Liver (tissue), 7 donors: ENCODE measurements at regions not wholly inside any gene's neighbourhood (a gene's known extent, or its start where the extent isn't known, plus 50 kb on each side); places are given as distances from the start of the nearest gene placed in this dataset.

Experiments used
- DNase-seq: peaks from one replicate; pipeline ENCODE4 v3.0.0-alpha.2; 2017; ENCODE audit warnings: low spot score
- H3K27ac ChIP-seq, 2 donors: one replicate each; pipeline ENCODE4 v1.7.0; 2013; ENCODE audit warnings: inconsistent platforms in 2 of 2, low read length in 2 of 2, control low read depth in 1 of 2, low read depth in 1 of 2, mild to moderate bottlenecking in 1 of 2
- H3K27me3 ChIP-seq, 4 donors: one replicate each; pipeline versions ENCODE4 v1.6.1 to v1.7.0; 2013; ENCODE audit warnings: low read length in 3 of 4, inconsistent platforms in 1 of 4, mild to moderate bottlenecking in 1 of 4, moderate library complexity in 1 of 4; ENCODE audit not compliant: control insufficient read depth in 4 of 4, insufficient read depth in 4 of 4
- H3K36me3 ChIP-seq, 4 donors: one replicate each; pipeline versions ENCODE4 v1.6.1 to v1.7.0; 2013; ENCODE audit warnings: low read length in 3 of 4, mild to moderate bottlenecking in 3 of 4, low read depth in 1 of 4, moderate library complexity in 1 of 4; ENCODE audit not compliant: control insufficient read depth in 4 of 4, insufficient read depth in 3 of 4
- H3K4me1 ChIP-seq, 4 donors: one replicate each; pipeline versions ENCODE4 v1.6.1 to v1.7.0; 2013; ENCODE audit warnings: low read length in 3 of 4, mild to moderate bottlenecking in 3 of 4, moderate library complexity in 1 of 4; ENCODE audit not compliant: control insufficient read depth in 4 of 4, insufficient read depth in 4 of 4
- H3K4me3 ChIP-seq, 3 donors: one replicate each; pipeline versions ENCODE4 v1.6.1 to v1.7.0; 2013; ENCODE audit warnings: low read length in 3 of 3, control low read depth in 1 of 3, low read depth in 1 of 3, mild to moderate bottlenecking in 1 of 3
- H3K9ac ChIP-seq, 2 donors: one replicate each; pipeline ENCODE4 v1.7.0; 2013; ENCODE audit warnings: low read length in 2 of 2, mild to moderate bottlenecking in 2 of 2, moderate library complexity in 2 of 2, control low read depth in 1 of 2, low read depth in 1 of 2
- H3K9me3 ChIP-seq, 4 donors: one replicate each; pipeline versions ENCODE4 v1.6.1 to v1.7.0; 2013; ENCODE audit warnings: low read length in 3 of 4; ENCODE audit not compliant: control insufficient read depth in 4 of 4
- EGR1 ChIP-seq, 2 donors: IDR thresholded peaks; 2 replicates each; pipeline ENCODE4 v1.6.1; 2016 to 2018; ENCODE audit warnings: antibody characterized with exemption in 2 of 2, low read depth in 2 of 2
- FOXA1 ChIP-seq: IDR thresholded peaks from 2 replicates; pipeline ENCODE4 v1.6.1; 2016; ENCODE audit warnings: antibody characterized with exemption
- FOXA2 ChIP-seq: IDR thresholded peaks from 2 replicates; pipeline ENCODE4 v1.6.1; 2016; ENCODE audit warnings: antibody characterized with exemption
- HNF4A ChIP-seq, 2 donors: conservative IDR thresholded peaks; 2 replicates each; pipeline ENCODE4 v1.6.1; 2016; ENCODE audit warnings: antibody characterized with exemption in 2 of 2, mild to moderate bottlenecking in 2 of 2
- JUND ChIP-seq, 2 donors: IDR thresholded peaks; 2 replicates each; pipeline ENCODE4 v1.6.1; 2016; ENCODE audit warnings: antibody characterized with exemption in 2 of 2
- NR2F2 ChIP-seq: IDR thresholded peaks from 2 replicates; pipeline ENCODE4 v1.6.1; 2016; ENCODE audit warnings: antibody characterized with exemption
- RAD21 ChIP-seq, 2 donors: IDR thresholded peaks; 2 replicates each; pipeline ENCODE4 v1.6.1; 2016; ENCODE audit warnings: antibody characterized with exemption in 2 of 2, mild to moderate bottlenecking in 2 of 2
- RXRA ChIP-seq, 2 donors: IDR thresholded peaks; 2 replicates each; pipeline ENCODE4 v1.6.1; 2017 to 2018; ENCODE audit warnings: antibody characterized with exemption in 2 of 2, mild to moderate bottlenecking in 1 of 2
- SP1 ChIP-seq: IDR thresholded peaks from 2 replicates; pipeline ENCODE4 v1.6.1; 2018; ENCODE audit warnings: antibody characterized with exemption, mild to moderate bottlenecking
- YY1 ChIP-seq: IDR thresholded peaks from 2 replicates; pipeline ENCODE4 v1.6.1; 2016; ENCODE audit warnings: antibody characterized with exemption, mild to moderate bottlenecking
- ZBTB33 ChIP-seq: IDR thresholded peaks from 2 replicates; pipeline ENCODE4 v1.6.1; 2016; ENCODE audit warnings: antibody characterized with exemption
- WGBS: extraction: QIAGEN DNeasy Blood & Tissue Kit; methylation state at CpG from one replicate; pipeline ENCODE4 v1.1.7; 2013; 5-methylcytosine and 5-hydroxymethylcytosine counted together
- TF ChIP-seq, protein P1 (sequence below): IDR thresholded peaks from 2 replicates; pipeline ENCODE4 v1.6.1; 2016; ENCODE audit warnings: antibody characterized with exemption
- TF ChIP-seq, protein P2 (sequence below): IDR thresholded peaks from 2 replicates; pipeline ENCODE4 v1.6.1; 2016; ENCODE audit warnings: antibody characterized with exemption
- donor health status: healthy.
- donor health status: healthy.
- donor health status: healthy.
- donor health status: healthy.

- Histone ChIP-seq H3K36me3 (no peaks in the 10 kb centered on the region), H3K9me3 (no peaks in the 10 kb centered on the region), H3K4me3 (no peak overlapping the region), H3K9ac (no peak overlapping the region), H3K27me3 (no peaks in the 10 kb centered on the region), H3K27ac (no peak overlapping the region), H3K4me1 (no peaks in the 10 kb centered on the region)
- WGBS: 77% methylated on average over 3 of the region's 3 CpGs
- DNase-seq: no peak
- TF ChIP-seq RAD21 (IDR thresholded peaks at IDR 0.05) (no peak), YY1 (no peak)
Measured at GRCh38 chr9:2260417-2261306, 245.5 kb downstream of the SMARCA2 start.

GRCh38 chr9:2261421-2262103, 246.4 kb downstream of the SMARCA2 start:
- no peak overlapping the region for H3K9ac ChIP-seq
- WGBS: 72% methylated on average over 4 of the region's 4 CpGs
- no peak overlapping the region for H3K27ac ChIP-seq
- H3K4me1 ChIP-seq: no peaks in the 10 kb centered on the region
- H3K27me3 ChIP-seq: no peaks in the 10 kb centered on the region
- DNase-seq: no peak
- no peak for TF ChIP-seq HNF4A (conservative IDR thresholded peaks at IDR 0.05)
- TF ChIP-seq JUND (IDR thresholded peaks at IDR 0.05): no peak
- TF ChIP-seq YY1: no peak
- TF ChIP-seq RXRA (IDR thresholded peaks at IDR 0.05): no peak
- TF ChIP-seq, protein P1, sequence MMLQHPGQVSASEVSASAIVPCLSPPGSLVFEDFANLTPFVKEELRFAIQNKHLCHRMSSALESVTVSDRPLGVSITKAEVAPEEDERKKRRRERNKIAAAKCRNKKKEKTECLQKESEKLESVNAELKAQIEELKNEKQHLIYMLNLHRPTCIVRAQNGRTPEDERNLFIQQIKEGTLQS: no peak
- no peaks in the 10 kb centered on the region for H3K36me3 ChIP-seq
- H3K4me3 ChIP-seq: no peak overlapping the region
- no peaks in the 10 kb centered on the region for H3K9me3 ChIP-seq

GRCh38 chr9:2262386-2263071, 247.4 kb downstream of the SMARCA2 start:
- Histone ChIP-seq H3K36me3 (no peaks in the 10 kb centered on the region), H3K9me3 (no peaks in the 10 kb centered on the region), H3K4me1 (no peaks in the 10 kb centered on the region), H3K27ac (no peak overlapping the region), H3K4me3 (no peak overlapping the region), H3K27me3 (no peaks in the 10 kb centered on the region), H3K9ac (no peak overlapping the region)
- TF ChIP-seq RAD21 (IDR thresholded peaks at IDR 0.05) (no peak), EGR1 (IDR thresholded peaks at IDR 0.05; ENCODE audit: low read depth in 2 of 2) (no peak), FOXA1 (no peak), FOXA2 (no peak), JUND (IDR thresholded peaks at IDR 0.05) (no peak), NR2F2 (no peak), ZBTB33 (no peak), SP1 (no peak)
- TF ChIP-seq, protein P1: no peak
- TF ChIP-seq, protein P2, sequence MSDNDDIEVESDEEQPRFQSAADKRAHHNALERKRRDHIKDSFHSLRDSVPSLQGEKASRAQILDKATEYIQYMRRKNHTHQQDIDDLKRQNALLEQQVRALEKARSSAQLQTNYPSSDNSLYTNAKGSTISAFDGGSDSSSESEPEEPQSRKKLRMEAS: no peak
- DNase-seq: no peak
- WGBS: 91% methylated on average over 4 of the region's 4 CpGs
